22Rv1 (cell line): ENCODE measurements at regions not wholly inside any gene's neighbourhood (a gene's known extent, or its start where the extent isn't known, plus 50 kb on each side); places are given as distances from the start of the nearest gene placed in this dataset.

ENCODE experiments used
- H3K27ac ChIP-seq: fragments of 450-650 bp; 2 replicates; pipeline ENCODE4 v1.5.1; 2017
- ZFX ChIP-seq: fragments of 450-650 bp; IDR thresholded peaks from 2 replicates; pipeline ENCODE4 v1.6.1; 2017; ENCODE audit warnings: antibody characterized with exemption, borderline replicate concordance
- TF ChIP-seq, protein P1 (sequence below): fragments of 450-650 bp; IDR thresholded peaks from 2 replicates; pipeline ENCODE4 v1.5.1; 2017; ENCODE audit warnings: mild to moderate bottlenecking

GRCh38 chr10:94043431-94043990 is 49.8 kb downstream of the PLCE1 start:
- no peak for TF ChIP-seq ZFX
- TF ChIP-seq, protein P1, sequence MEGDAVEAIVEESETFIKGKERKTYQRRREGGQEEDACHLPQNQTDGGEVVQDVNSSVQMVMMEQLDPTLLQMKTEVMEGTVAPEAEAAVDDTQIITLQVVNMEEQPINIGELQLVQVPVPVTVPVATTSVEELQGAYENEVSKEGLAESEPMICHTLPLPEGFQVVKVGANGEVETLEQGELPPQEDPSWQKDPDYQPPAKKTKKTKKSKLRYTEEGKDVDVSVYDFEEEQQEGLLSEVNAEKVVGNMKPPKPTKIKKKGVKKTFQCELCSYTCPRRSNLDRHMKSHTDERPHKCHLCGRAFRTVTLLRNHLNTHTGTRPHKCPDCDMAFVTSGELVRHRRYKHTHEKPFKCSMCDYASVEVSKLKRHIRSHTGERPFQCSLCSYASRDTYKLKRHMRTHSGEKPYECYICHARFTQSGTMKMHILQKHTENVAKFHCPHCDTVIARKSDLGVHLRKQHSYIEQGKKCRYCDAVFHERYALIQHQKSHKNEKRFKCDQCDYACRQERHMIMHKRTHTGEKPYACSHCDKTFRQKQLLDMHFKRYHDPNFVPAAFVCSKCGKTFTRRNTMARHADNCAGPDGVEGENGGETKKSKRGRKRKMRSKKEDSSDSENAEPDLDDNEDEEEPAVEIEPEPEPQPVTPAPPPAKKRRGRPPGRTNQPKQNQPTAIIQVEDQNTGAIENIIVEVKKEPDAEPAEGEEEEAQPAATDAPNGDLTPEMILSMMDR: no peak
- H3K27ac ChIP-seq: no peak overlapping the region

DNA sequence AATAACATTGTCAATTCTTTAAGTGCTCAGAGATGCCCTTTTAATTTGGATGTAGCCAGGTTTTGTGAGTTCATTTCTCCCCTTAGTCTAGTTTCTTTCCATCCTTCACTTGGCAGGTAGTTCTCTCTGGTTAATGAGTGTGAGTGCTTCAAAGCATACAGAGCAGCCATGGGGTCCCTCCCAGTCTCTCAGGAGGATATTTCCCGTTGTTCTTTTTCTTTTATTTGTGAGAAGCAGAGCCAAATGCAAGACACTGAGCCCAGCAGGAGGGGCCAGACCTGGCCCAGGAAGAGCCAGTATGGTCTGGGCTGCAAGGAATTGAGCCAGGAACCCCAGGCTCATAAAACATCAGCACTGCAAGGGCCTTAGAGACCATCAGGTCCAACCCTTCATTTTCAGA is 52.4 kb downstream of the PLCE1 start:
- no peak overlapping the region for H3K27ac ChIP-seq
- TF ChIP-seq, protein P1: no peak
- TF ChIP-seq ZFX: no peak

DNA sequence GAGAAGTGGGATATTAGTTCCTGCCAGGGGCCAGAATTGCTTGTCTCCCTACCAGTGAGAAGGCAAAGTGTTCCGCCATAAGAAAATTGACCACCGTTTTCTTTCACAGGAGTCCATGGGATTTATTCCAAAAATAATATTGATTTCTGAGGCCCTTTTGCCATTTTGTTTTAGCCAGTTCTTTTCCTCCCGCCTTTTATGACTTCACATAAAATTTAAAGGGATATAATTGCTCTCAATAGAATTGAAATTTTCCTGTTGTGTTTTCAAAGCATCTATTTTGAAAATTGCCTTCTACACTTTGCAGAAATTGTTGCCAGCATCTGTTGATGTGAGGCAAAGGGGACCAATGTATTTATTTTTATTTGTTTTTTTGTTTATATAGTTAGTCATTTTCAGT is 53.6 kb downstream of the PLCE1 start:
- no peak overlapping the region for H3K27ac ChIP-seq

GRCh38 chr10:94049911-94050310 is 56.2 kb downstream of the PLCE1 start:
- no peak overlapping the region for H3K27ac ChIP-seq
- TF ChIP-seq ZFX: no peak
- TF ChIP-seq, protein P1: no peak

More for the DNA sequence above, 53.6 kb downstream of the PLCE1 start:
- no peak for TF ChIP-seq ZFX
- TF ChIP-seq, protein P1: no peak

GRCh38 chr10:94052281-94052680 is 58.5 kb downstream of the PLCE1 start:
- no peak overlapping the region for H3K27ac ChIP-seq
- TF ChIP-seq, protein P1: no peak
- TF ChIP-seq ZFX: no peak

GRCh38 chr10:94052866-94053791 is 59.4 kb downstream of the PLCE1 start:
- no peak overlapping the region for H3K27ac ChIP-seq
- TF ChIP-seq, protein P1: no peak
- no peak for TF ChIP-seq ZFX
